A549 (cell line): ENCODE measurements at regions not wholly inside any gene's neighbourhood (a gene's known extent, or its start where the extent isn't known, plus 50 kb on each side); places are given as distances from the start of the nearest gene placed in this dataset.

Experiments used
- ATAC-seq, 2 experiments: fragments of 200-7000 bp in 1 of 2; fragments of >200 bp in 1 of 2; cut with Nextera tagmentation in 1 of 2; cut with Tn5 transposase in 1 of 2; 3 replicates each; pipeline versions ENCODE4 v1.8.0 to v1.9.1; 2018 to 2020; ENCODE audit warnings: mild to moderate bottlenecking in 1 of 2, moderate library complexity in 1 of 2
- CTCF ChIA-PET: fragments of 300-600 bp; sonication (Branson Sonifier 250); formaldehyde crosslinking; extraction: SDS; loops from one replicate; lab custom pipeline; 2021; ENCODE audit warnings: antibody characterized with exemption, inconsistent platforms; lab: Yijun Ruan, JAX
- POLR2A ChIA-PET: fragments of 350-600 bp; formaldehyde crosslinking; extraction: SDS; loops from one replicate; lab custom pipeline; 2021; ENCODE audit warnings: antibody characterized with exemption, inconsistent platforms; lab: Yijun Ruan, JAX
- DNase-seq, 2 experiments: peaks; one replicate each; pipeline versions ENCODE4 v3.0.0 to v3.0.0-alpha.2; 2011 to 2016; ENCODE audit warnings: low read depth in 1 of 2, low spot score in 1 of 2
- FAIRE-seq: peaks from 2 replicates; lab custom pipeline; 2011; peaks lifted over from hg19 to GRCh38; lab: Jason Lieb, UNC
- H3K27ac ChIP-seq, 2 experiments: fragments of >200 bp; sonication (Bioruptor Twin); formaldehyde crosslinking; 3 replicates each; pipeline ENCODE4 v1.5.1; 2016 to 2017
- H3K4me1 ChIP-seq: fragments of >200 bp; sonication (Bioruptor Twin); formaldehyde crosslinking; 3 replicates; pipeline ENCODE4 v1.6.1; 2016
- H3K4me2 ChIP-seq: fragments of >200 bp; sonication (Bioruptor Twin); formaldehyde crosslinking; 3 replicates; pipeline ENCODE4 v1.6.1; 2016
- H3K4me3 ChIP-seq: fragments of >200 bp; sonication (Bioruptor Twin); formaldehyde crosslinking; 3 replicates; pipeline ENCODE4 v1.5.1; 2016
- H3K9me3 ChIP-seq: fragments of >200 bp; sonication (Bioruptor Twin); formaldehyde crosslinking; 3 replicates; pipeline ENCODE4 v1.6.1; 2016
- EHMT2 ChIP-seq: fragments of 200-600 bp; sonication (generic); IDR thresholded peaks from 2 replicates; pipeline ENCODE4 v1.6.1; 2016; ENCODE audit warnings: antibody characterized with exemption, low read depth, mild to moderate bottlenecking, moderate library complexity
- ESRRA ChIP-seq: fragments of 150-350 bp; IDR thresholded peaks from 2 replicates; pipeline ENCODE4 v1.6.1; 2014; ENCODE audit warnings: mild to moderate bottlenecking, low read length, borderline replicate concordance
- FOSL2 ChIP-seq, 2 experiments: fragments of 450-650 bp in 1 of 2; fragments of >200 bp in 1 of 2; sonication (Bioruptor Twin) in 1 of 2; formaldehyde crosslinking; IDR thresholded peaks; 2 replicates each; pipeline versions ENCODE4 v1.5.0 to v1.6.1; 2016 to 2020; ENCODE audit warnings: mild to moderate bottlenecking in 1 of 2, moderate library complexity in 1 of 2
- FOXS1 ChIP-seq: fragments of 250-450 bp; sonication (Bioruptor Pico); IDR thresholded peaks from 2 replicates; pipeline ENCODE4 v1.5.0; 2020; ENCODE audit warnings: mild to moderate bottlenecking, moderate library complexity
- GATA3 ChIP-seq: IDR thresholded peaks from 2 replicates; pipeline ENCODE4 v1.6.1; 2012; ENCODE audit warnings: borderline replicate concordance
- HOXB13 ChIP-seq: fragments of 250-450 bp; sonication (Bioruptor Pico); IDR thresholded peaks from 2 replicates; pipeline ENCODE4 v1.5.0; 2020; ENCODE audit warnings: low read depth, mild to moderate bottlenecking, moderate library complexity
- JUNB ChIP-seq: fragments of >200 bp; sonication (Bioruptor Twin); formaldehyde crosslinking; IDR thresholded peaks from 2 replicates; pipeline ENCODE4 v1.6.1; 2016
- MYC ChIP-seq: IDR thresholded peaks from 2 replicates; pipeline ENCODE4 v1.6.1; 2012; ENCODE audit warnings: mild to moderate bottlenecking, inconsistent platforms, low read length, improper control_type of control experiment, borderline replicate concordance
- POLR2A ChIP-seq: IDR thresholded peaks from 2 replicates; pipeline ENCODE4 v1.6.1; 2012; ENCODE audit warnings: mild to moderate bottlenecking, low read length
- RARB ChIP-seq: fragments of 250-450 bp; sonication (Bioruptor Pico); IDR thresholded peaks from 2 replicates; pipeline ENCODE4 v1.8.0; 2021; ENCODE audit warnings: mild to moderate bottlenecking, moderate library complexity
- RFX5 ChIP-seq: fragments of 450-650 bp; IDR thresholded peaks from 2 replicates; pipeline ENCODE4 v1.7.1; 2014; ENCODE audit warnings: antibody characterized with exemption, mild to moderate bottlenecking, moderate library complexity
- SMC3 ChIP-seq: fragments of >200 bp; sonication (Bioruptor Twin); formaldehyde crosslinking; IDR thresholded peaks from 3 replicates; pipeline ENCODE4 v1.6.1; 2018; ENCODE audit warnings: inconsistent platforms
- TP53 ChIP-seq: fragments of 250-450 bp; sonication (Bioruptor Pico); IDR thresholded peaks from 2 replicates; pipeline ENCODE4 v1.5.0; 2021; ENCODE audit warnings: mild to moderate bottlenecking, moderate library complexity
- ZC3H11A ChIP-seq: fragments of 450-650 bp; IDR thresholded peaks from 2 replicates; pipeline ENCODE4 v1.6.1; 2014; ENCODE audit warnings: antibody characterized with exemption, mild to moderate bottlenecking
- ZFP36 ChIP-seq: fragments of 450-650 bp; IDR thresholded peaks from 2 replicates; pipeline ENCODE4 v1.6.1; 2014; ENCODE audit warnings: borderline replicate concordance; ENCODE audit not compliant: partially characterized antibody
- WGBS: methylation state at CpG from one replicate; pipeline ENCODE4 v1.1.6; 2017; ENCODE audit errors: missing lambda C conversion rate; 5-methylcytosine and 5-hydroxymethylcytosine counted together
- TF ChIP-seq, protein P1 (sequence below): fragments of 450-650 bp; IDR thresholded peaks from 2 replicates; pipeline ENCODE4 v1.6.1; 2014; ENCODE audit warnings: antibody characterized with exemption
- TF ChIP-seq, protein P2 (sequence below): fragments of 150-350 bp; IDR thresholded peaks from 2 replicates; pipeline ENCODE4 v1.6.1; 2014; ENCODE audit warnings: low read depth, mild to moderate bottlenecking, low read length
- TF ChIP-seq, protein P3 (sequence below): IDR thresholded peaks from 2 replicates; pipeline ENCODE4 v1.6.1; 2012
- TF ChIP-seq, protein P4 (sequence below): fragments of 250-450 bp; sonication (Bioruptor Pico); IDR thresholded peaks from 2 replicates; pipeline ENCODE4 v1.5.0; 2020; ENCODE audit warnings: low read depth, mild to moderate bottlenecking, moderate library complexity
- TF ChIP-seq, protein P5 (sequence below): IDR thresholded peaks from 2 replicates; pipeline ENCODE4 v1.6.1; 2012
- TF ChIP-seq, protein P6 (sequence below): fragments of >200 bp; sonication (Bioruptor Twin); formaldehyde crosslinking; IDR thresholded peaks from 3 replicates; pipeline ENCODE4 v1.6.1; 2016

DNA sequence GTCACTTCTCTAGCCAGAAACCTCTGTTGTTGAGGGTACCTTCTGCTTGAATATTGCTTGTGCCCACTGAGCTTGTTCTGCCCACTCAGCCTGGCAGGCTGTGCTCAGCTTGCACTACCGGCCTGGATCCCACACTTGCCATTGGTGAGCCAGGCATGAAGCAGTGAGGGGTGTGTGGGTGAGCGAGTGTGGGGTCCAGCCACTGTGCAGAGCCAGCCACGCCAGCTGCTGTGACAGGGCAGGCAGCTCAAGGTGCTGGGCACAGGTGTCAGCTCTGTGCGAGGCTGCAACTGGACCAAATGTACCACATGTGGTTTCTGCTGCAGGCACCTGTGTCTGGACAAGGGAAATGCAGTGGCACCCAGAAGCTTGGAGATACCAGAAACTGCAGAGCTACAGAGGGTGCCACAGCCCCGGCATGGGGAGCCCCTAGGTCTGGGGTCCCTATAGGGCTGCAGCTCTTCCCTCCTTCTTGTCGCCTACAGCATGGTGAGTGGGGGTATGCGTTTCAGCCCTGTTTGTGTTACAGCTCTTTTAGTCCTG, 305.1 kb upstream of the RIOK2 start:
- ChIA-PET CTCF (interaction anchor here (1.0 kb wide), 1 partner anchor 46 kb away, joined by 3 read pairs; no protein-coding TSS in a partner anchor), POLR2A (no interaction called here)
- TF ChIP-seq FOXS1 (CRISPR knock-in tag) (no peak), FOSL2 (IDR thresholded peaks at IDR 0.05) (no peak), FOSL2 (CRISPR knock-in tag; IDR thresholded peaks at IDR 0.05) (no peak), RARB (CRISPR knock-in tag) (no peak), ZC3H11A (no peak), RFX5 (no peak), POLR2A (no peak), SMC3 (no peak), JUNB (no peak), ESRRA (no peak), EHMT2 (no peak)
- TF ChIP-seq, protein P1, sequence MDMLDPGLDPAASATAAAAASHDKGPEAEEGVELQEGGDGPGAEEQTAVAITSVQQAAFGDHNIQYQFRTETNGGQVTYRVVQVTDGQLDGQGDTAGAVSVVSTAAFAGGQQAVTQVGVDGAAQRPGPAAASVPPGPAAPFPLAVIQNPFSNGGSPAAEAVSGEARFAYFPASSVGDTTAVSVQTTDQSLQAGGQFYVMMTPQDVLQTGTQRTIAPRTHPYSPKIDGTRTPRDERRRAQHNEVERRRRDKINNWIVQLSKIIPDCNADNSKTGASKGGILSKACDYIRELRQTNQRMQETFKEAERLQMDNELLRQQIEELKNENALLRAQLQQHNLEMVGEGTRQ: no peak
- TF ChIP-seq, protein P2, sequence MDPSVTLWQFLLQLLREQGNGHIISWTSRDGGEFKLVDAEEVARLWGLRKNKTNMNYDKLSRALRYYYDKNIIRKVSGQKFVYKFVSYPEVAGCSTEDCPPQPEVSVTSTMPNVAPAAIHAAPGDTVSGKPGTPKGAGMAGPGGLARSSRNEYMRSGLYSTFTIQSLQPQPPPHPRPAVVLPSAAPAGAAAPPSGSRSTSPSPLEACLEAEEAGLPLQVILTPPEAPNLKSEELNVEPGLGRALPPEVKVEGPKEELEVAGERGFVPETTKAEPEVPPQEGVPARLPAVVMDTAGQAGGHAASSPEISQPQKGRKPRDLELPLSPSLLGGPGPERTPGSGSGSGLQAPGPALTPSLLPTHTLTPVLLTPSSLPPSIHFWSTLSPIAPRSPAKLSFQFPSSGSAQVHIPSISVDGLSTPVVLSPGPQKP: no peak
- TF ChIP-seq, protein P3, sequence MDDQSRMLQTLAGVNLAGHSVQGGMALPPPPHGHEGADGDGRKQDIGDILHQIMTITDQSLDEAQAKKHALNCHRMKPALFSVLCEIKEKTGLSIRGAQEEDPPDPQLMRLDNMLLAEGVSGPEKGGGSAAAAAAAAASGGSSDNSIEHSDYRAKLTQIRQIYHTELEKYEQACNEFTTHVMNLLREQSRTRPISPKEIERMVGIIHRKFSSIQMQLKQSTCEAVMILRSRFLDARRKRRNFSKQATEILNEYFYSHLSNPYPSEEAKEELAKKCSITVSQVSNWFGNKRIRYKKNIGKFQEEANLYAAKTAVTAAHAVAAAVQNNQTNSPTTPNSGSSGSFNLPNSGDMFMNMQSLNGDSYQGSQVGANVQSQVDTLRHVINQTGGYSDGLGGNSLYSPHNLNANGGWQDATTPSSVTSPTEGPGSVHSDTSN: no peak
- TF ChIP-seq, protein P4, sequence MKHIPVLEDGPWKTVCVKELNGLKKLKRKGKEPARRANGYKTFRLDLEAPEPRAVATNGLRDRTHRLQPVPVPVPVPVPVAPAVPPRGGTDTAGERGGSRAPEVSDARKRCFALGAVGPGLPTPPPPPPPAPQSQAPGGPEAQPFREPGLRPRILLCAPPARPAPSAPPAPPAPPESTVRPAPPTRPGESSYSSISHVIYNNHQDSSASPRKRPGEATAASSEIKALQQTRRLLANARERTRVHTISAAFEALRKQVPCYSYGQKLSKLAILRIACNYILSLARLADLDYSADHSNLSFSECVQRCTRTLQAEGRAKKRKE (CRISPR knock-in tag): no peak
- TF ChIP-seq, protein P5, sequence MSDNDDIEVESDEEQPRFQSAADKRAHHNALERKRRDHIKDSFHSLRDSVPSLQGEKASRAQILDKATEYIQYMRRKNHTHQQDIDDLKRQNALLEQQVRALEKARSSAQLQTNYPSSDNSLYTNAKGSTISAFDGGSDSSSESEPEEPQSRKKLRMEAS: no peak
- DNase-seq: no peak
- WGBS: 25% methylated on average over 4 of the region's 7 CpGs
- ATAC-seq: no peak
- H3K4me3 ChIP-seq: no peak overlapping the region
- H3K9me3 ChIP-seq: no peaks in the 10 kb centered on the region
- FAIRE-seq: no peak
- H3K27ac ChIP-seq: no peak overlapping the region
- no peak overlapping the region for H3K4me2 ChIP-seq
- H3K4me1 ChIP-seq: no peaks in the 10 kb centered on the region

DNA sequence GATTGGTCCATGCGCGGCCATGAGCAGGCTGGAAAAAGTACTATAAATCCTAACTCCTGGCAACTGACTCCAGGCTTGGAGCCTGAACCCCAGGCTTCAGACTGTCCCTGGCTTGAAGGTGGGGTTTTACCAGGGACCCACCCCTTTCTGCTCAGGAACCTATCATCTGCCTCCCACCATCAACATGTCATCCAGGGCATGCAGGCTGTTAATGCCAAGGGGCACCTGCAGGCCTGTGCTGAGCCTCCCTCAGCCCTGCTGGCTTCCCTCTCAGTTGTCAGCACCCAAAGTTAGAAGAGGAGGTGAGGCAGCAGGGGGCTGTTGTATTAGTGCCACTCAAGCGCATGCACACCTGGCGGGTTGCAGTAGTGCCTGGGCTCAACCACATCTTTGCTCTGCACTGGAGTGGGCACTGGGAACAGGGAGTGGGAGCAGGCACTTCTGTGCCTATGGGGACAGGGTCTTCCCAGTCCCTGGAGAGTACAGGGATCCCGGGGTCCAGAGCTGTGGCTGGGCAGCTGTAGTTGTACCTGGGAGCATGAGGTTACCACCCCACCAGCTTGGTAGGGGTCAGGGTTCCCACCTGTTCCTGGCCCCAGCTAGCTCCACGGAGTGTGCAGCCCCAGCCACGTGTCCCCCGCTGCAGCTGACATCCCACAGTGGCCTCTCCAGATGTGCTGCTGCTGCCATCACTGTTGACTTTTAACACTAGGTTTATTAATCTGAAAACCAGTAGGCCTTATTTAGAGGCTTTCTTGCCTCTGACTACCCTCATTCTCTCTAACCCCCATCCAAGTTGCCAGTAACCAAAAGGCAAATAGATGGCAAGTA, 306.2 kb upstream of the RIOK2 start:
- ATAC-seq: no peak
- 17% methylated on average over 5 of the region's 8 CpGs for WGBS
- ChIA-PET CTCF (no interaction called here), POLR2A (no interaction called here)
- FAIRE-seq: no peak
- Histone ChIP-seq H3K9me3 (no peaks in the 10 kb centered on the region), H3K4me2 (no peak overlapping the region), H3K27ac (no peak overlapping the region), H3K4me1 (no peaks in the 10 kb centered on the region), H3K4me3 (no peak overlapping the region)
- TF ChIP-seq TP53 (CRISPR knock-in tag) (no peak), HOXB13 (CRISPR knock-in tag) (no peak), ZFP36 (no peak), GATA3 (no peak), RARB (CRISPR knock-in tag) (no peak), MYC (no peak), ESRRA (no peak)
- TF ChIP-seq, protein P6, sequence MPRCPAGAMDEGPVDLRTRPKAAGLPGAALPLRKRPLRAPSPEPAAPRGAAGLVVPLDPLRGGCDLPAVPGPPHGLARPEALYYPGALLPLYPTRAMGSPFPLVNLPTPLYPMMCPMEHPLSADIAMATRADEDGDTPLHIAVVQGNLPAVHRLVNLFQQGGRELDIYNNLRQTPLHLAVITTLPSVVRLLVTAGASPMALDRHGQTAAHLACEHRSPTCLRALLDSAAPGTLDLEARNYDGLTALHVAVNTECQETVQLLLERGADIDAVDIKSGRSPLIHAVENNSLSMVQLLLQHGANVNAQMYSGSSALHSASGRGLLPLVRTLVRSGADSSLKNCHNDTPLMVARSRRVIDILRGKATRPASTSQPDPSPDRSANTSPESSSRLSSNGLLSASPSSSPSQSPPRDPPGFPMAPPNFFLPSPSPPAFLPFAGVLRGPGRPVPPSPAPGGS: no peak
- no peak for DNase-seq
